HTR-8/SVneo (cell line): ENCODE measurements at regions not wholly inside any gene's neighbourhood (a gene's known extent, or its start where the extent isn't known, plus 50 kb on each side); places are given as distances from the start of the nearest gene placed in this dataset.

ENCODE experiments used
- DNase-seq: peaks from one replicate; pipeline ENCODE4 v3.0.0; 2011; ENCODE audit warnings: low spot score, mixed read lengths; ENCODE audit not compliant: insufficient read length
- FAIRE-seq: peaks from 2 replicates; lab custom pipeline; 2011; peaks lifted over from hg19 to GRCh38; lab: Jason Lieb, UNC

DNA sequence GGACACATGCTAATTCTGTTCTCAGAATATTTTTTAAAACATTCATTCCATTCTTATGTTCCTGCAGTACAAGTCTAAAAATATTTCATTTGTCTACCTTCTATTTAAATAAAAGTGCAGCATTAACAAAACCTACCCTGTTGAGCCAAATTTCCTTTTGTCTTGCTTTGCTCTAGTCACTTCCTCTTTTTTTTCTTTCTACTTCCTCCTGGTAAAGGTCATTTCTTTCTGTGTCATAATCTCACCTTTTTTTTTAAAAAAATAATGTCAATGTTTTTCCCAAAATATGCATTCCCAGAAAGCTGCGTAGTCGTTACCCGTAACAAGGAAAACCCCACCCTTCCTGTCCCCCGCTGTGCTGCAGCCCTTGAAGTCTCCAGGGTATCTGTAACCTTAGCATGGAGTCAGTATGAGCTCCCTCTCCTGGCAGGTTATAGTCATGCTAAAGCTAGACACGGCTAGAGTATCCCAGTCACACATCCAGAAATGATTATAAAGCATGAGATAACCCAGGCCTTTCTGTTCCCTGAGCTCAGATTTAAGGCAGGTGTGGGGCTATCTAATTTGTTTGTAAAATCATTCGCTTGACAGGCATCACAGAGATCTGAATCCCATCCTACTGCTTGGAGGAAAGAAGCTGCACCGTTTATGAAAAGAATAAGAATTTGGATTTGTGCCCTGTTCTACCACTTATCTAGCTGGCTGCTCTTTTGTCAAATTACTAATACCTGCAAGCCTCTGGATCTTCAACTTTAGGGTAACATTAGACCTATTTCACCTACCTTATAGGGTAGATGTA is 51.1 kb upstream of the EED start:
- DNase-seq (peak; percentile 88), FAIRE-seq (peak; percentile 40)

- FAIRE-seq, result no peak
- no peak for DNase-seq
These were observed 51.9 kb upstream of the EED start for GRCh38 chr11:86192519-86193257.

DNA sequence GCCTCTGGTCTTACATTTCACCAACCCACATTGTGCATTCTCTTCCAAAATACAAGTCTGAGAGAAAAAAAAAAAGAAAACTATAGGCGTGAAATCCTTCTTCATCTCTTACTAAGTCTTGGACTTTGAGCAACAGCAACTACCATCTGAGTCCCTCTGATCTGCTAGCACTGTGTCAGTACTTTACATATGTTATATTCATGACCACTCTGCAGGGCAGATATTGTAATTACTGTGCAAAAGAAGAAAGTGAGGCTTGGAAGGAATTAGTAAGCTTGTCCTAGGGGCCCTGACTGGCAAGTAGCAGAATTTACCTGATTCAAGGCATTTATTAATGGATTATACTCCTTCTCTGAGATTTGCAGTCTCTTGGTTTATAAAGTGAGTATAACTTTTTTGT is 52.7 kb upstream of the EED start:
- FAIRE-seq (no peak), DNase-seq (no peak)

DNA sequence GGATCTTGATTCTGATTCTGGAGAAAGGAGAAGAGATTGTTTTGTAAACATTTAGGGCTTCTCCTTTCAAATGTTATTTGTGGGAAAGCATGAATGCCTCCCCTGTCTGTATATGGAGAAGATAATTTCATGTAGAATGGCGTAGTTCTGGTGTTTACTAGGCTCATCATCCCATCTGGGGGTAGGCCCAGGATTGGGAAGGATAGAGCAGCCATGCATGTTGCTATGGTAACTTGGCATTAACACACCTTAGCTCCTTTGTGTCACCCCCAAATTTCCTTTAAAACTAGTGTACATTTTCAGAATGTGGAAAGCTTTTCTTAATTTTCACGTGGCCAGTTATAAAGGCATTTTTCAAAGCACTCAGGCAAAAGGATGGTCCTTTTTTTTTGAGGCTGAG is 57.5 kb upstream of the EED start:
- DNase-seq (no peak), FAIRE-seq (no peak)

DNA sequence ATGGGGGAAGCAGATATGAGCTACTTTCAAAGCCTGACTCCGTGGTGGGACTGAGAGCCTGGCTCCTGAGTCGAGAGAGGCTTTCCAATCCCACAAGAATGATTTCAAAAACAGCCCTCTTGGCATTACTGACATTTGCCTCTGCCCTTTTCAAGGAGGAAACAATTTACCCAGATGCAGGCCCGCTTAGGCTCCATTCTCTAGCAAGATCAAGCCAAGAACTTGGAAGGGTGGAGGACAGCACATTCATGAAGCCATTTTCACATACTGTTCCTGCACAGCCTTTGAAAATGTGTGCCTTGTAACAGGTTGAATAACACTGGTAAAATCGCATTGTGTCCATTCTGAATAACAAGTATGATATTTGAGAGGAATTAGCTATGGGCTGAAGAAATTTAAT is 58.2 kb upstream of the EED start:
- FAIRE-seq (no peak), DNase-seq (no peak)

DNA sequence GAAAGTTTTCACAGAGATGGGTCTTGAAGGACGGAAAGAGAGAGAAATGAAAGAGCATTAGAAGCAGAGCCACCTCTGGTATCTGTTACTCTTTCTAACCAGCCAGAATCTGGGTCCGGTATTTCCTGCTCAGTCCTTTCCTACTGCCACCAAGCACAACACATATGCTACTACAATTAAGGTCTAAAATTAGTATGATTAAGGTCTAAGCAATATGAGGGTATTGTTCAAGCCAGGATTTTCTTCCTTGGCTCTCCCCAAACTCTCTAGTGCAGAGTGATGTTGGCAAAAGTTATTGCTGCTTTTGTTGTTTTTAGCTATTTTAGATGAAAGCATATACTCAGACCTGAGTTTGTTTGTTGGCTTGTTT is 59.2 kb upstream of the EED start:
- DNase-seq (no peak), FAIRE-seq (no peak)

DNA sequence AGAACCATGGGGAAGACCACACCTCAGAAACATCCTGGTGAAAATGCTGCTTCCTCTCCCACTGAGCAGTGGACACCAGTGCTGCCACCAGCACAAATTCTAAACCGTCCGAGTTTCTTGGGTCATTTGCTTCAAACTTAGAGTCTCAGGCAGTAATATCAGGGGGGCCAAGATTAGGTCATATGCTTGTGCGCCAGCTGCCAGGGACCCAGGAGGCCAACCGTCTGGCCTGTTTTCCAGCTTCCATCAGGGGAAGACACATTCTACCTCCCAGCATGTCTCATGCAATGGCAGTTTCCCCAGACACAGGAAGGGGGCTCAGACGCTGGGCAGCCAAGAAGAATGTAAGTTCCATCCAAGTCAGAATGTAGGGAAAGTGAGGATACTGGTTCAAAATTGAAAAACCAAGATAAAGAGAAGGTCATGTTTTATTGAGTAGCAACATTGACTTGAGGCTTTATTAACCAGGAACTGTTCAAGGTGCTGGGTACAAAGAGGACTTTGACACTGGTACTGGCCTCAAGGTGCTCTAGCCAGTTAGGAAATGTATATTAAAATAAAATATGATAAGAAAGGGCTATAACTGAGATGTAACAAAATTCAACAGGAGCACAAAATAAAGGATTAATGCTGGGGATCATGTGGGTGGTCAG is 59.7 kb upstream of the EED start:
- FAIRE-seq (no peak), DNase-seq (no peak)

DNA sequence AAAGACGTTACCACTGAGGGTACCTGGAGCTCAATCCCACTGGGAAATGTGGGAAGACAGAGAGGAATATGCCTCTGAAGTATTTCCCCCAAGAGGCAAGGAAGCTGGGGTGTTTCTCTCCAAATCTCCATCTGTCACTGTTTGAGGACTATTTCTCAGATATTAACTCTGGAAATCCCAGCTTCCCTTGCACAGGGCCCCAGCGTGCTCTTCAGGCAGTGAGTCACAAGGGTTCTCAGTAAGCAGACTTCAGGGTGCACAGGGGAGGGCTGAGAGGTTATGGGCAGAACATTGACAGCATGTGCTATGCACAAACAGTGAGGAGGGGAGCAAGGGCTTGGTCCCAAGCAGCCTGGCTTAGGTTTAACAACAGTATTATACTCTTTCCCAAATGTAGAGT is 60.9 kb upstream of the EED start:
- DNase-seq (no peak), FAIRE-seq (no peak)

DNA sequence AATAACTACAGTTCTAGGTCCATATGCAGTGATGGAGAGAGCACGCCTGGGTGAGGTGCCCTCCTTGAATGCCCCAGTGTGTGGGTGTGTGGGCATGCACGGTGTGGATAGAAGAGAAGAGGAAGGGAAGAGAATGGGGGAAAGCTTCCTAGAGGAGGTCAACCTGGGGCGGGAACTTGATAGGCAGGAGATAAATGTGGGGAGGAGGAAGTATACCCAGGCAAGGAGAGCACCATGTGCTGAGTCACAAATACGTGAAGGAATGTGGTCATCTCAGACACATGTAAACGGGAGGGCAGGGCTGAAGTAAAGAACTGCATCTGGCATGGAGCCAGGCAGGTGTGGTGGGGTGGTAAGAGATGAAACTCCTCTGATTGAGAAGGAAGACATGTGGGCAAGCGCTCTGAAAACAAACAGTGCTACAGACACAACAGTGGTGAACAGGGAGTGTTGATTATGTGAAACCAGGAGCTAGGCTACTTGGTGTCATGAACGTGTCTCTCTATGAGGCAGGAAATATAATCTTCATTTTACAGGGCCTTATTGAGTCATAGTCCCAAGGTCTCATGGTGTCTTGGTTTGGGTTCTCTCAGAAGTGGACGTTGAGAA is 61.5 kb upstream of the EED start:
- no peak for DNase-seq
- FAIRE-seq, result peak; percentile 26

GRCh38 chr11:86181379-86181778 is 63.2 kb upstream of the EED start:
- DNase-seq (no peak), FAIRE-seq (no peak)

GRCh38 chr11:86180851-86181250 is 63.7 kb upstream of the EED start:
- DNase-seq, result no peak
- no peak for FAIRE-seq

- DNase-seq, result no peak
- no peak for FAIRE-seq
These were observed 64.1 kb upstream of the EED start for GRCh38 chr11:86180423-86180822.

GRCh38 chr11:86179646-86180064 is 64.9 kb upstream of the EED start:
- FAIRE-seq (no peak), DNase-seq (no peak)

GRCh38 chr11:86177302-86177701 is 67.3 kb upstream of the EED start:
- DNase-seq, result no peak
- no peak for FAIRE-seq

DNA sequence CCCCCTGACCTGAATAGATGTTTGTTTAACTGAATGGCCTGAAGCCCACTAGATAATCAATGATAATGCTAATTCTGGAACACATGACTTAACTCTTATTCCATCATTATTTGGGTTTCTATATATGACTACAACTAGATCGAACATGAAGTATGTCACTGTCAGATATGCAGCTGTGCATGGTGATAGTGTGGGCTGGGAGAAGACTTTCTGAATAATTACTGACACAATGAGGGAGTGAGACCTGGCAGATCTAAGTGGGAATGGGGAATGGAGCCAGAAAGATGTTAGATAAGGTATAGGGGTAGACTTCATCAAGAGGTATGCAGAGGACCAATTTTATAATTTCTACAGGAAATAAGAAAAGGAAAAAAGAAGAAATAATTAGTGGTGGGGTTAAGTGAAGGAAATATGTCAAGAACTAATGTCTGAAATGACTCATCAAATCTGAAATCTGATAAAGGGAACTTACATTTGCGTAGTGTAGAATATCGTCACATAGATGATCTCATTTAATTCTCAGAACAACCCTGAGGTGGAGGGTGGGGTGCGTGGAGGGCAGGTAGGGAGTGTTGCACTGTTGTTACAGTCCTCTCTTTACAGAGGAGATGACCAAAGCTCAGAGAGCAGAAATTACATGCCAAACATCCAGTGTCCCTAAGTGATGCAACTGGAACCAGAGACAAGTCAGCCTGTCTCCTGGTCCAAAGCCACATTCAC is 68.2 kb upstream of the EED start:
- no peak for DNase-seq
- no peak for FAIRE-seq

DNA sequence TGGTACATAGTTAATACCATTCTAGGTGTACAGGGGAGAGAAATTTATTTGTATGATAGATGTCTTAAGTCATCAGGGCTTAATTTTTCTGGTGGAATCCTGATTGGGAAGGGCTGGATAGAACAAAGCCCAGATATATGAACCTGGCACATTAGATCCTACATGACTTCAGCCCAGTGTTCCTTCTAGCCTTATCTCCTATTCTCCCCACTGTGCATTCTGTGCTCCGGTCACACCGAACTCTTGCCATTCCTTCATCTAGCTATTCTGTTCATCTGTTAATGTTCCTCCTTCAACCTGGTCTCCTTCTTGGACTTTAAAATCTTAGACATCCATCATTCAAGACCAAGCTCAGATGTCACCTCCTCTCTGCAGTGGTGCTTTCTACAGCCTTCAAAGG is 68.9 kb upstream of the EED start:
- FAIRE-seq (no peak), DNase-seq (no peak)

DNA sequence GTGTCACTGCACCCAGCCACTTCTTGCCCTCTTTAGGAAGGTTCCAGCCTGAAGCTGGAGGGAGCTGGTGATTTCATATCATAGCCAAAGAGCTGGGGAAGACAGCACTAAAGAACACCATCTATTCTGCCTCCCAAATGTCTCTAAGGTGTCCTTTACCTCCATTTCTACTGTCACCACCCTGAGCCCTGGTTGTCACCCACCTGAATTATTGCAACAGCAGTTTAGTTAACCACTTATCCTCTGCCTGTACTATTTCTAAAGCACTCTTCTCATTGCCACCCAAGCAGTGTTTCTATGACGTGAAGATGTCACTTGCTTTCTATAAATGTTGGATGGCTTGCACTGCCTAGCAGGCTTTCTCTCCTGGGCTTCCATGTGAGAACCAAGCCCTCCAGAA is 69.4 kb upstream of the EED start:
- FAIRE-seq (no peak), DNase-seq (no peak)

- DNase-seq (peak; percentile 77), FAIRE-seq (peak; percentile 46)
These were observed 70.2 kb upstream of the EED start for GRCh38 chr11:86174101-86175046.

- DNase-seq (peak; percentile 41), FAIRE-seq (no peak)
These were observed 71.7 kb upstream of the EED start for GRCh38 chr11:86172894-86173293.
